ENCODE measurements at regions not wholly inside any gene's neighbourhood (a gene's known extent, or its start where the extent isn't known, plus 50 kb on each side); places are given as distances from the start of the nearest gene placed in this dataset.
"Not testable (repeated sequence)": the region's sequence is repeated elsewhere in the genome, so short reads cannot be mapped to it uniquely, and the experiment has no call there.

DNA sequence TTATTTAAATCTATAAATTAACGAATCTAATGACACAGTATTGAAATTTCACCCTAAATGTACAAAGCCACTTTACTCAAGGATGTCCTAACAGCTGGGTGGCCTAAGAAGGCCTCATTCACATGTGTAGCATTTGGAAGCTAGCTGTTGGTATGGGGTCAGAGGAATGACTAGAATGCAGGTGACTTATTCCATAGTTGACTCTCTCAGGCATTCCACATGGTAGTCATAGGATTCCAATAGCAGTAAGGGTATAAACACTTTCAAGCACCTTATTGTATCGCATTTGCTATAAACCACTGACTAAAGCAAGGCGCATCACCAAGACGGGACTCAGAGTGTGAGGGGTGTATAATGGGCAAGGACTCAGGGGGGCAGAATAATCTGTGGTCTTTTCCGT, 294.8 kb upstream of the EPHA3 start:
- no peak for DNase-seq

- DNase-seq = no peak
Observed at GRCh38 chr3:88816445-88816844, 291.0 kb upstream of the EPHA3 start.

DNA sequence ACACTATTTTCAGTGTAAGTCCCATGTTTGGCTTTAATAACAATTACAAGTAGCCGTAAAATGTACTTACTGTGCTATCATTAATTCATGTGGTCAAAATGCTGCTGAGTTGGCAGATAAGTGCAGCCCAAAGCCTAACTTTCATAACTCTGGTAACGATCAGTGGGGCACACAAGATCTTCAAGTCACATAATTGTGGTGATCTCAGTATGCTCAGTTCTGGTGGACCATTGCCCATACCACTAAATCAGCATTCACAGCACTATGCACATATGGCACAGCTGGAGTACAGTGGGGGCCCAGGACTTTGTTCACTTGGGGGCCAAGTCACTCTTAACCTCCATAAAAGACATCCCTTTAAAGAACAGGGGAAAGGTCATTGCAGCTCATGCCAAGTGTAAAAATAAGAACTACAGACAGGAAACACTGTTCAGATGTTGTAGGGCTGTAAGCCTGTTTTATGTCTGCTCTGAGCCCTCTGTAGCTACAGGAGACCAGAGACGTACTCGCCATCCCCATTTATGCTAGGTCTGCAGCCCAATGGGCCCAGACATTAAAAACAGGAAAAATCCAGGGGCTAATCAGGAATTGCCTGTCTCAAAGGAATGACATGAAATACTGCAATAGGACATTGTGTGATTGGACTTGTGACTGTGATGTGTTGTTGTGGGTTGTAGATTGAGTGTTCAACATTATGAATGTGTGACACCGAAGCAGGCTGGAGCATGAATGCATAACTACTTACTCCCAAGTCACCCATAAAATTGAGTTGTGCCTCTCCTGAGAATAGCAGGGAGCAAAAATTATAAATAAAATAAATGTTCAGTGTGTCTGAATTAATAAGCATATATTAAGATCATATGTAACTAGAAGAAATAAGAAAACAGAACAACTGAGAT, 282.5 kb upstream of the EPHA3 start:
- DNase-seq = no peak

- no peak for DNase-seq
Observed at GRCh38 chr3:88828466-88828865, 279.0 kb upstream of the EPHA3 start.

DNA sequence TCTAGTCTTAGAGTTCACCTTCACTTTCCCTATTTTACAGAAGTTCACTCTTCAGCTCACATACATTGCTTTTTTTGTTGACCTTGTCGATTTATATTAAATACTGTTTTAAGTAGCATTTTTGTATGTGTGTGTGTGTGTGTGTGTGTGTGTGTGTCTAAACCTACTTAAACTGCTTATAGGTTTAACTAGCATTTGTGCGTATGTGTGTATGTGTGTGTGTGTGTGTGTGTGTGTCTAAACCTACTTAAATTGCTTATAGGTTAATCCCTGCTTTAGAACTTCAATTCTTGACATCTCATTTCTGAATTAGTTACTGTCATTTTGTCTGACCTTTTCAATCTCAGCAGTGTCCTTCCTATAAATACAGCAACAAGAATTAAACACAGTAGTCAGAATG, 254.8 kb upstream of the EPHA3 start:
- no peak for DNase-seq

DNA sequence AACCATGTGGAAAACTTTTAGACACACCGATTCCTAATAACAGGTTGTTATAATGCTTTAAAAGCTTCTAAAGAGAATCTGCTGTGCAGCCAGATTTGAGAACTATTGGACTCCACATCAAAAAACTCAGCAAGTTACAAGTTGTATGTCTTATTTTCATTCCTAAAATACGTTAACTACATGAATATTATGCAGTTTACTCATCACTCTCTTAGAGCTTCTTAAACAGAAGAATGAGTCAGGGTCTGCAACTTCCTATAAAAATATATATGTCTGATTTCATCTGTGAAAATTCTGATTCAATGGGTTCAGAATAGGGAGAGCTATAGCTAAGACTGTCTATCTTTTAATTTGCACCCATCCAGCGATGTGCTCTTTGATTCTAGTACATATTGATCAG, 244.2 kb upstream of the EPHA3 start:
- DNase-seq = no peak

GRCh38 chr3:88876724-88877123, 230.7 kb upstream of the EPHA3 start:
- no peak for DNase-seq

- DNase-seq = no peak
Observed at GRCh38 chr3:88879905-88880304, 227.5 kb upstream of the EPHA3 start.

DNA sequence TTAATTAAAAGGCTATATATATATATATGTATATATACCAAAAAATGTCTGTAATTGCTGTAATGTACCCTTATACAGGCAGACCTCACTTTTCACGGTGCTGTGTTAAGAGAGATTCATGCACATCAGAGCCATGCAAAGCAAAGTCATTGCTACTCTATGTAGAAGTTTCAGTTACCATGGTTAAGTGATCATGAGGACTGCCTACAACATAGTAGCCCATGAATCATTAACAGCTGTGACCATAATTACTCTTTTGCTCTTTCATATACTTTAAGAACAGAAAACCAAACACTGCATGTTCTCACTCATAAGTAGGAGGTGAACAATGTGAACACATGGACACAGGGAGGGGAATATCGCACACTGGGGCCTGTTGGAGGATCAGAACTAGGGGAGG, 225.3 kb upstream of the EPHA3 start:
- no peak for DNase-seq

GRCh38 chr3:88886624-88887023, 220.8 kb upstream of the EPHA3 start:
- not testable (repeated sequence) for DNase-seq

DNA sequence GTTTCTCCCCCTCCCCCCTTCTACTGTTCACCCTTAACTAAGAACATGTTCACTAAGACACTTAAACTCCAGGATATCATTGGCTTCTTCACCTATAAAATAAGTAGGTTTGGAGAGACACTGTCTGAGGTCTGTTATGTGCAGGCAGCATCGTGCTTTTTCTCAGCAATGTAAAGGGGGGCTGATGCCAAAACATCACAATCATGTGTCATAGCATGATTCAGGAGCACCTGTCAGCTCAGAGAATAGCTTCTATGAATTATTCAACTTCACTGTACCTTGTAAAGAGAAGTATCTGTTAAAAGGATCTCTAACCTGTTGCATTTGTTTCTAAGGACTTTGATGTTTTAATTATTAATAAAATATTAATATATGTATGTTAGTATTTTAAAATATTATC, 211.4 kb upstream of the EPHA3 start:
- DNase-seq = no peak

DNA sequence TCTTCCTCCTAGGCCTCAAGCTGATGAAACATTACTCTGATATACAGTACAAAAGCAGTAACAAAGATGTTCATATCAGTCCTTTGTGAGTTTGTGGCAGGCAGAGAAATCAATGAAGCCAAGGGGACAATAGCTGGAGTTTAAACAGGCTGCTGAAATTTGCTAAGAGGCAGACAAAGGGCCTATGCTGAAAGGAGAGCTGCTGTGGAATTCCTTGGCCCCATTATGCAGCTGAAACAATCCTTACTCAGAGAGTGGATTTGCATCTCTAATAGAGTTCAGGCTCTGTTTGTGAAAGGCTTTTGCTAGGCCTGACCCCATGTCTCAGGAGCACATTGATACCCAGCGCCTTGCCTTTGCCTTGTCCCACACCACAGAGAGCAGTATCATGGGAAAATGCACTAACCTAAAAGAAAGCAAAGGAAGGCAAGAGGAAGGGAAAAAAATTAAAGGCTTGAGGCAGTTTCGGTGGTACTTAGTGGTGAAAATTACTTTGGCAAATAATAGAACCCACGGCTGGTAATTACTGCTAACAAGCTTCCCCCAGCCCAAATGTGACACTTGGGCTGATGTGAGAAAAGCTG, 195.0 kb upstream of the EPHA3 start:
- no peak for DNase-seq

GRCh38 chr3:88918841-88919240, 188.6 kb upstream of the EPHA3 start:
- no peak for DNase-seq

DNA sequence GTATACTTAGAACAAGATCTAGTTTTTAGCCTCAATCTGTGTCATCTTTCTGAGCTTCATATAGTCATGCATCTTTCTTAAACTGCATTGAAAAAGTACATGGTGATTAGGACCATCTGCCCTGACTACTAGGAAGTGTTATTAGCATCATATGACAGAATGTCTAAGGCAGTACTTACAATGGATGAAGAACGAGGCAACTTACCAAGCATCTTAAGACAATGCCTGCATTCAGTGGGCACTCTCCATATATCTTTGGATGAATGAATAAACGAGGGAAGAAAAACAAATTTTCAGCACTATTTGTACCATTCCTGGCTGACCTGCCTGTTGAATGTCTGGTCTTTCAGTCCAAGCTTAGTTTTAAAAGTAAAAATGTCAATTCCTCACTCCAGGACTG, 185.4 kb upstream of the EPHA3 start:
- no peak for DNase-seq

- no peak for DNase-seq
Observed at GRCh38 chr3:88926221-88926620, 181.2 kb upstream of the EPHA3 start.

DNA sequence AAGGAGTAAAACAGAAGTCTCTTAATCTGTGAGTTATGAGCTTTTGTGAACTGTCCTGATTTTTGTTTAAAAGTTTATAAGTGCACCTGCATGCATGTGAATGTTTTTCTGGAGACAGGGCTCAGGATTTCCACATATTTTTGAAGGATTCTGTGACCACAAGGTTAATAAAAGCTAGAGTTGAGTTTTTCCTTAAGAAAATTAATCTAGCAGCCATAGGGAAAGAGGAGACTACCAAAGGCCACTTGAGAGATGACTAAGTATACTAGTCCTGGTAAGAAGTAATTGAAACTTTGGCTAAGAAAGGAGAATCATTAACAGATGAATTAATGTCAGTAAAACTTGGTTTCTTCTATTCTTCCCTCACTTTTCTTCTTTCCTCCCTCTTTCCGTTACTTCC, 176.8 kb upstream of the EPHA3 start:
- no peak for DNase-seq

GRCh38 chr3:88936831-88937230, 170.6 kb upstream of the EPHA3 start:
- no peak for DNase-seq

DNA sequence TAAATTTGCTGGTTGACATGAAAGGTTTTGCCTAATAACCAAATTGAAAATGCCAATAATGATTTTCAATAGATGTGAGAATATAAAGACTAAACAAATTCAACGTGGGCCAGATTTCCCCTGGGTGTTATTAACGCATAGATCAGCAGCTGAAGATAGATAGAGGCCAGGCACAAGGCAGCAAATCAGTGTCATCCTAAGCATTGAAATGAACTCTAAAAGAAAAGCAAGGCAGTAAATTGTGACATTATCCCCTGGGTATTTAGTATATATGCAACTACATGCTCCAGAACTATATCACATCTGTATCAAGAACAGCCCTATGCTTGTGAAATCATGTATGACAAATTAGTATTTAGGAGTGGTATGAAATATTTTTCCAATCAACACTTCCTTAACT, 167.1 kb upstream of the EPHA3 start:
- DNase-seq = no peak

DNA sequence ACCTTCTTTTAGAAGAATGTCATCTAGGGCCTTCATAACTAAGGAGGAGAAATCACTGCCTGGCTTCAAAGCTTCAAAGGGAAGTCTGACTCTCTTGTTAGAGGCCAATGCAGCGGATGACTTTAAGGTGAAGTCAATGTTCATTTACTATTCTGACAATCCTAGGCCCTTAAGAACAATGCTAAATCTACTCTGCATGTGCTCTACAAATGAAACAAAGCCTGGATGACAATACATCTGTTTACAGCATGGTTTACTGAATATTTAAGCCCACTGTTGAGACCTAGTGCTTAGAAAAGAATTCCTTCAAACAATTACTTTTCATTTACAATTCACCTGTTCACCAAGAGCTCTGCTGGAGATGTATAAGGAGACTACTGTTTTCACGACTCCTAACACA, 160.4 kb upstream of the EPHA3 start:
- no peak for DNase-seq

- DNase-seq = no peak
Observed at GRCh38 chr3:88954853-88955252, 152.6 kb upstream of the EPHA3 start.

- no peak for DNase-seq
Observed at GRCh38 chr3:88955274-88955673, 152.1 kb upstream of the EPHA3 start.

DNA sequence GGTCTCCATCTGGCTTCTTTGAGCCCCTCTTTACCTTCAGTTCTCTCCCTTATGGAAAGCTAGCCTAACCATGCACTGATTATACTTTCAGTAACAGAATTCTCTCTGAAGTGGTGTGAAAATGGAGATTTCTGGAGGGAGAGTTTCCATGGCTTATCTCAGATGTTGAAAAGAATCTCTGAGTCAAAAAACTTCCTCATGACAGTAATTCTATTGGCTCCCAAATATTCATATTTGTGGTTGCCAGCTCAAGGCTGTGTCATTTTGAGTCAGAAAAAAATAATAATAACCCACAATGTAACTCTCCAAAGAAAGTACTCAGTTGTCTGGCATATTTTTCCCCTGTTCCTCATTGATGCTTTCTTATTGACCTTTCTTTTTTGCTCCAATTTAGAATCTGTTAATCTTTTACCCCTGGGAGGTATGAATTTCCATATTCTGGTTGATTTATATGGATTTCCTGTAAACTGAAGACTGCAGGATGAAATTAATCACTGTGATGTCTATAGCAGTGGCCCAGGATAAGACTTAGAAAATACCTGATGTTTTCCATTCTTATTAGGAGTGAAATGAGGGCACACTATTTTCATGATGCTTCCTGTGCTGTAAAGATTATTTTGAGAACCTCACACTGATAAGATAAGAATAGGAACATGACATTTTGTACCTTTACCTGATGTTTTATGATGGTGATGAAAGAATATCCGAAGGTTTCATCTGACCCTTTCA, 149.5 kb upstream of the EPHA3 start:
- DNase-seq = no peak

GRCh38 chr3:88960019-88960418, 147.4 kb upstream of the EPHA3 start:
- DNase-seq = no peak

DNA sequence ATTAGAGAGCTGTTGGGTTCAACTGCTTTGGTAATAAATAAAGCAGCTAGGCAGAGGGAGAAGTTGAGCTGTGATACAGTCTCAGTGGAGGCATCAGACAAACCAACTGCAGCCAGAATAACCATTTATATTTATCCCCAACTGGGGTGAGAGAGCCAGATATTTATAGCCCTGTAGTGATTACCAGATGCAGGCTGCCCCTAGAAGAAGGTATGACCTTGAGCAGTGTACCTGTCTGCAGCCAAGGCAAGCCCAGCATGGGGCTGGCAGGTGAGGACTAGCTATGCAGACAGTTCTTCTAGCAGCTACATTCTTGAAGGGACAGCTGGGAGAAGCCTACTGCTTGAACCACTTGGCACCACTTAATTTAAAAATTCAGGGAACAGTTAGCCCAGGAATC, 144.4 kb upstream of the EPHA3 start:
- DNase-seq = no peak
